Fibroblast of villous mesenchyme (primary cell): ENCODE measurements at regions not wholly inside any gene's neighbourhood (a gene's known extent, or its start where the extent isn't known, plus 50 kb on each side); places are given as distances from the start of the nearest gene placed in this dataset.

ENCODE experiments used
- DNase-seq: peaks from one replicate; pipeline ENCODE4 v3.0.0-alpha.2; 2010; ENCODE audit warnings: low read depth
- H3K4me3 ChIP-seq: 2 replicates; pipeline ENCODE4 v1.5.1; 2011; ENCODE audit warnings: low read depth, mild to moderate bottlenecking, low read length
- TF ChIP-seq, protein P1 (sequence below): IDR thresholded peaks from 2 replicates; pipeline ENCODE4 v1.5.1; 2012; ENCODE audit warnings: low read depth, mild to moderate bottlenecking, low read length; ENCODE audit not compliant: insufficient read depth

DNA sequence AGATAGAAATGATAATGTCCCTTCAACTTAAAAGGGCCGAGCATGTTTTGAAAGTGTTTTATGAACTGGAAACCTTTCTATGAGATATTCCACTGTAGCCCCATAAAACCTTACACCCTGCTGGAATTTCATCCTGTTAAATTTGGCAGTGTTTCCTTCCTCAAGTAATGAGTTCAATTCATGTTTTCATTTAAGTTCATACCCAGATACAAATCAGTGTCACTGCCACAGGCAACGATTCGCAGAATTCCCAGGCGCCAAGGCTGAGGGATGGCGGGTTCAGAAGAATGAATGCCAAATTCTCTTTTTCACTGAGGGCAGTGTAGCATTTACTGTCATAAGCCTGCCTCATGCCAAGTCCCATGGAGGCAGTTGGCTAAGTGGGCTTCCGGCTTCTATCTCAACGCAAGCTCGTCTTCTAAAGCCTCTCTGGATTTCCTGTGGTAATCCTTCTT lies 511.8 kb upstream of the ID4 start:
- peak; percentile 16 for DNase-seq
- H3K4me3 ChIP-seq: no peak overlapping the region
- TF ChIP-seq, protein P1, sequence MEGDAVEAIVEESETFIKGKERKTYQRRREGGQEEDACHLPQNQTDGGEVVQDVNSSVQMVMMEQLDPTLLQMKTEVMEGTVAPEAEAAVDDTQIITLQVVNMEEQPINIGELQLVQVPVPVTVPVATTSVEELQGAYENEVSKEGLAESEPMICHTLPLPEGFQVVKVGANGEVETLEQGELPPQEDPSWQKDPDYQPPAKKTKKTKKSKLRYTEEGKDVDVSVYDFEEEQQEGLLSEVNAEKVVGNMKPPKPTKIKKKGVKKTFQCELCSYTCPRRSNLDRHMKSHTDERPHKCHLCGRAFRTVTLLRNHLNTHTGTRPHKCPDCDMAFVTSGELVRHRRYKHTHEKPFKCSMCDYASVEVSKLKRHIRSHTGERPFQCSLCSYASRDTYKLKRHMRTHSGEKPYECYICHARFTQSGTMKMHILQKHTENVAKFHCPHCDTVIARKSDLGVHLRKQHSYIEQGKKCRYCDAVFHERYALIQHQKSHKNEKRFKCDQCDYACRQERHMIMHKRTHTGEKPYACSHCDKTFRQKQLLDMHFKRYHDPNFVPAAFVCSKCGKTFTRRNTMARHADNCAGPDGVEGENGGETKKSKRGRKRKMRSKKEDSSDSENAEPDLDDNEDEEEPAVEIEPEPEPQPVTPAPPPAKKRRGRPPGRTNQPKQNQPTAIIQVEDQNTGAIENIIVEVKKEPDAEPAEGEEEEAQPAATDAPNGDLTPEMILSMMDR: no peak

DNA sequence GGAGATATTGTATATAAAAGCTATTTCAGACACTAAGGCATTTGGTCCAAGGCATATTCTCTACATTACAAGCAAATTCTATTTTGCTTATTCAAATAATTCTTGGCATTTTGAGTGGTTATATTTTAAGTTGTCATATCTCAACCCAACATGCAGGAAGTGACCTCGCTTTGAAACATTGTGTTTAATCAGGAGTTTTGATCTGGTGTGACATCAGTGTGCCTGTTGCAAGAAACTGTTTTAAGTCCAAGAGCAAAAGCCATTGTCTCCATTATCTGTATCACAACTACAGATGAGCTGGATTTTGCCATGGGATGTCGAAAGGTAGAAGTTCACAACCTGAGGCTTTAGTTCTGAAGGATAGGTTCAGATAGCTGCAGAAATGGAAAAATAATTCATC lies 509.9 kb upstream of the ID4 start:
- no peak overlapping the region for H3K4me3 ChIP-seq
- TF ChIP-seq, protein P1: no peak
- no peak for DNase-seq

DNA sequence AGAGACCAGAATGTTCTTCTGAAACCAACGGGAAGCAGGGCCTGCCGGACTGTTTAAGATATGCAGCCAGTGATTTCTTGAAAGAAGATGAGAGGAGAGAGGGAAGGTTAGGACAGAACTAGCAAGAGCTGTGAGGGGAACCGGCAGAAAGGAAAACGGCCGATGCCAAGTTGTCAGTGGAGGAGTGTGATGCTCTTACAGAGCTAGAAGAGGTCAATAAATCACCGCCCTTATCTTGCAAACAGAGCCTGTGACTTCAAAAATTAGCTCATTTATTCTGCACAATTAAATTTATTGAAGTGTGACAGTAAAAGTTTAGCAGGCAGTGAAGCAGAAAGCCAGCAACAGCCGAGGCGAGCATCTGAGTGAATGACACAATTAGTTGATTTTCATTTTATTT lies 509.5 kb upstream of the ID4 start:
- no peak for DNase-seq
- TF ChIP-seq, protein P1: no peak

DNA sequence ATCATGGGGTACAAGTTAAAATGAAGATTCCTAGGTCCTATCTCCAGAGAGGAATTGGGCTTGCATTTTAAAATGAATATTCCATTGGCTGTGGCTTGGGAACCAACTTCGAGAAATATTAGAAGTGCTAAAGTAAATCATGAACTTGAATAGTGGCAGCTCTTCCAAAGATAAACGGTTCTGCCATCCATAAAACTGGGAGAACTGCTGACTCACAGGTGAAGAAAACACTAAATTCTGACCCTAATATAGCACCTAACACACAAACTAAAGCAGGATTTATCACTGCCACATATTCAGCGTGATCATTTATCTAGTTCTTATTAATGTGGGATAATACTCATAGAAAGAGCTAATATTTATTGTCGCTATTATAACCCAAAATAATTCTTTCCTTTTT lies 508.1 kb upstream of the ID4 start:
- no peak for DNase-seq
- no peak overlapping the region for H3K4me3 ChIP-seq
- TF ChIP-seq, protein P1: no peak

More for the DNA sequence above, 509.5 kb upstream of the ID4 start:
- no peak overlapping the region for H3K4me3 ChIP-seq

DNA sequence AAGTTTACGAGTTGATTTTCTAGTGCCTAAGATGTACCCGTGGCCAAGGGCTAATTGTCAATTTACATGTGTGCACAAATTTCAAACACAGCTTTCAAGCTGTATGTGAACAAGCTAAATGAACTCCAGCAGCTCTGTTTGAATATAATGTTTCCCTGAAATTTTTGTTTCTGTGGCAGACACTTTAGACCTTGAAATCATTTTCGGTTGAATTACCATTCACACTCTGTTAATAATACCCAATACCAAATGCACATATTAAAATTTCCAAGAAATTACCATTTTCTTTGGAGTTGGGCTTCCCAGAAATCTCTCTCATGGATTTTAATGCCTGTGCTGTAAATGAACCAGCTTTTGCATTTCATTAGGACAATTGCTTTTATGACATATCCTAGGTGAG lies 506.1 kb upstream of the ID4 start:
- no peak overlapping the region for H3K4me3 ChIP-seq
- no peak for DNase-seq
- TF ChIP-seq, protein P1: no peak

DNA sequence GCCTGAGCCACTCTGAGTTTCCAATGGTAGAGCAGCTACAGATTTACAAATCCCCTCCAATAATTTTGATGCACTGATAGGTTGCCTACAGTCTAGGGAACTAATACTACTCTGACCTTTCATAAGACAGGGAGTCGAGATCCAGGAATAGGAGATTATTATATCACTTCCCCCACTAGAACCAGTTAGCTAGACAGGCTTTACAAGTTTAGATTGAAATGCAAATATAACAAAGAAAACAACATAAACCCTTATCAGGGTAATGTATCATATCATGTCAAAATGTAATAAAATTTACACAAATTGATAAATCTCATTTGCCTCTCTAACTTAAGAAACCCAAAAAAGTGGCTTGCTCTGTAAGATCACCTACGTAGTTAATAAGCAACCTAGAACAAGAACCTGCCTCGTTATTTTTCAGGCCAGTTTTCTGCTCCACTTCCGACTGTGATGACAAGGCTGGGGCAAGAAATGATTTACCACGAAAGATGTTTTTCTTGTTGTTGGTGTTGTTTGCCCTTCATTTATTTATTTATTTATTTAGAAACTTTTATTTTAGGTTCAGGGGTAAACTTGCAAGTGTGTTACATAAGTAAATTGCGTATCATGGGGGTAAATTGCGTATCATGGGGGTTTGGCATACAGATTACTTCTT lies 504.2 kb upstream of the ID4 start:
- TF ChIP-seq, protein P1: no peak
- DNase-seq: no peak
- no peak overlapping the region for H3K4me3 ChIP-seq

DNA sequence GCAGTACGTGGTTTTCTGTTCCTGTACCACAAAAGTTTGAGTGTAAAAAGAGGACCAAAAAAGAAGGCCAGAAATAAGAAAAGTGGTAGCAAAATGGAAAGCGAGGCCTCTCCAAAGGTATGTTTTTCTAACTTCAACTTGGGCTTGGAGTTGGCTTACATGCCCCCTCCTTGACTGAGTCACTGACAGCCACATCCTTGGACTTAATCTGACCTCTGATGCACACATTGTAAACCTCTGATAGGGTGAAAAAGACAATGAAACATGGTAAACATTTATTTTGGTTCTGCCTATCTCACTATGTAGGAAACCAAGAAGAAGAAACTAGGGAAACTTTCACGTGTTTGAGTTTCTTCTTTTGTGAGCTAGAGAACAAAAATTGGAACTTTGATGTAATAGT lies 503.2 kb upstream of the ID4 start:
- DNase-seq: no peak
- TF ChIP-seq, protein P1: no peak
- H3K4me3 ChIP-seq: no peak overlapping the region
